ENCODE measurements at regions not wholly inside any gene's neighbourhood (a gene's known extent, or its start where the extent isn't known, plus 50 kb on each side); places are given as distances from the start of the nearest gene placed in this dataset.

GRCh38 chr2:49240608-49241007 is 86.3 kb upstream of the FSHR start:
- TF ChIP-seq EZH2 (IDR thresholded peaks at IDR 0.05; ENCODE audit: borderline replicate concordance, control insufficient read depth, low read depth, low read length) (no peak), HDAC2 (IDR thresholded peaks at IDR 0.05) (no peak), POLR2A (IDR thresholded peaks at IDR 0.05; ENCODE audit: low read depth, low read length) (no peak), IRF5 (IDR thresholded peaks at IDR 0.05; ENCODE audit: borderline replicate concordance) (no peak), PAX8 (IDR thresholded peaks at IDR 0.05) (no peak), ETV6 (conservative IDR thresholded peaks at IDR 0.05 in 1 of 2, IDR thresholded peaks at IDR 0.05 in 1 of 2; ENCODE audit: borderline replicate concordance in 1 of 2, low read depth in 1 of 2) (no peak), KAT2A (conservative IDR thresholded peaks at IDR 0.05; ENCODE audit: control insufficient read depth, low read depth, low read length) (no peak)
